Activated T-cell treated with anti-CD3 and anti-CD28 coated beads, Interleukin-2, amount 50 U/mL, for 48 hours (primary cell): ENCODE measurements at regions not wholly inside any gene's neighbourhood (a gene's known extent, or its start where the extent isn't known, plus 50 kb on each side); places are given as distances from the start of the nearest gene placed in this dataset.

Experiments used
- DNase-seq, 2 experiments: peaks; one replicate each; pipeline ENCODE4 v3.0.0-alpha.2; 2020

DNA sequence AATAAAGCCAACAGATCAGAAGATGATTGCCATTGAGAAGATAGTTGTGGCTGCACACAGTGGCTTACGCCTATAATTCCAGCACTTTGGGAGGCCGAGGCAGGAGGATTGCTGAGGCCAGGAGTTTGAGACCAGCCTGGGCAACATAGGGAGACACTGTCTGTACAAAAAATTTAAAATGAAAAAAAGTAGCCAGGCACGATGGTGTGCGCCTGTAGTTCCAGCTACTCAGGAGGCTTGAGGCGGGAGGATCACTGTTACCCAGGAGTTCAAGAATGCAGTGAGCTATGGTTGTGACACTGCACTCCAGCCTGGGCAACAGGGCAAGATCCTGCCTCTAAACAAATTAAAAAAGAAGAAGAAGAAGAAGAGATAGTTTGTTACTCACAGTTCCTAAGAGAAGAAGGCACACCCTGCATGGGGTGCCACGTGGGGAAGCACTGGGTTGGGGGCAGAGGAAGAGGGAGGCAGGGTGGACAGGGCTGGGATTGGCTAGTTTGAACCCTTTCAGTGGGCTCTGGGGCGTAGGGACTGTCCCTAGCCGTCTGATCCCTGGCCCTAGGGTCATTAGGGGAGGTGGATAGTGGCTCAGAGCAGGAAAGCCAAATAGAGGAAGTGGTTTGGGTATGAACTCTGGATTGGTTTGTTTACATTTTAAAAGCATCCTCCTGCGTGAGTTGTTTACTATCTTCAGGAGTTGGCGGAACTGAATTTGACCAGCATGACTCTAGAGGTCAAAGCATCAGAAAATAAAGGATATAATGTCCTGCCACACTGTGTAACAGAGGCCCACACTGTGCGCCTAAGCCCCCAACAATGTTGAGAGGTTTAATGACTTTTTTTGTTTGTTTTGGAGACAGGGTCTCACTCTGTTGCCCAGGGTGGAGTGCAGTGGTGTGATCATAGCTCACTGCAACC is 60.5 kb upstream of the MEDAG start:
- DNase-seq: no peak

DNA sequence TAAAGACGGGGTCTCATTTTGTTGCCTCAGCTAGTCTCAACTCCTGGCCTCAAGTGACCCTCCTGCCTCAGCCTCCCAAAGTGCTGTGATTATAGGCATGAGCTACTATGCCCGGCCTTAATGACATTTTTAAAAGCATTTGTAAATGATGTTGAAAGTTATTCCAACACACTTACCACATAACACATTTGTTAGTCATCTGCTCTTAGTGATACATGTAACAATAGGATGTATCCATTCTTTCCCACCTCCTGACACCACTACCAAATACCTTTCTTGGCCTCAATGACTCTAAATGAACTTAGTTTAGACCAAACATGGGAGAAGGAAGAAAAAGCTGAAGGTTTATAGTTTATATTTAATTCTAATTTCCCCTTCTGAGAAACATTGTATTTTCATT is 59.8 kb upstream of the MEDAG start:
- DNase-seq: no peak

DNA sequence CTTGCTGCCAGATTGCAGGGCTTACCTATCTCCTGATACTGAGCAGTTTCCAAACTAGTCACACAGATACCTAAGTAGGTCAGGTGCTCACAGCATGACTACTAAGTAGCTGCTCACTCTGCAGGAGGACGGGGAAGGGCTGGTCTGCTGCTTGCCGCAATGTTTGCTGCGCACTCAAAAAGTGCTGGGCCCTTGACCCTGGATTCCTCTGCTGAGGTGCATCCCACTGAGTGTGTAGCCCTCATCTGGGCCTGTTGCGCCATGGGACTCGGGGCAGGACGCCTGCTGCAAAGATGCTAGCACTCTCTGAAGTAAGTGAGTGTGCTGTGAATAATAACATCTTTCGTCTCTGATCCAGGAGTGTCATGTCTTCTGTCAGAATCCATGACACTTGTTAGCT is 59.2 kb upstream of the MEDAG start:
- DNase-seq: no peak

DNA sequence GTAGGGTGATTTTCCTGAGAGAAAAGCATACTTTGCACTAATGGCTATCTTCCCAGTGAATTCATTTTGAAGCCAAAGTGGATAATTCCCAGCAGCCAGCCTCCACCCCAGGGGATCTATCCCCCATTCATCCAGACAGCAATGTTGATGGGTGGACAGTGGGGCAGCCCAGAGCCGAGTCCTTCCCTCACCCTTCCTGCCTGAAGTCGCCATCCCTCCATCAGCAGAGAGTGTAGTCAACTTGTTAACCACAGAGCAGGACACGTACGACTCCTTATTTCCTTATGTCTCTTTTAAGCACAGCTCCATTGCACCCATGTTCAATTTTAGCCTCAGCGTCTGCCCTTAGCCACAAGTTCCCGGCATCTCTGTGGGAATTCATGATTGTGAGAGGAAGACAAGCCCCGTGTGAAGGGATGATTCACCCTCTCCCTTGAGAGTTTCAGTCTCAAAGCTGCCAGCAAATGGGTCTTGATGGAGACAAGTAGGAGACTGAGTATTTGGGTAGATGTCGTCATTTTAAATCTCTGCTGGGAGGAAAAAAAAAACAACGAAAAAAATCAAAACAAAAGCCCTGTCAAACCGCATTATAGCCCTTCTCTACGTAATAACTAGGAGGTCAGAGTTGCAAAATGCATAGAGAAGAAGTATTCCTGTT is 58.3 kb upstream of the MEDAG start:
- DNase-seq: peak; percentile 45

DNA sequence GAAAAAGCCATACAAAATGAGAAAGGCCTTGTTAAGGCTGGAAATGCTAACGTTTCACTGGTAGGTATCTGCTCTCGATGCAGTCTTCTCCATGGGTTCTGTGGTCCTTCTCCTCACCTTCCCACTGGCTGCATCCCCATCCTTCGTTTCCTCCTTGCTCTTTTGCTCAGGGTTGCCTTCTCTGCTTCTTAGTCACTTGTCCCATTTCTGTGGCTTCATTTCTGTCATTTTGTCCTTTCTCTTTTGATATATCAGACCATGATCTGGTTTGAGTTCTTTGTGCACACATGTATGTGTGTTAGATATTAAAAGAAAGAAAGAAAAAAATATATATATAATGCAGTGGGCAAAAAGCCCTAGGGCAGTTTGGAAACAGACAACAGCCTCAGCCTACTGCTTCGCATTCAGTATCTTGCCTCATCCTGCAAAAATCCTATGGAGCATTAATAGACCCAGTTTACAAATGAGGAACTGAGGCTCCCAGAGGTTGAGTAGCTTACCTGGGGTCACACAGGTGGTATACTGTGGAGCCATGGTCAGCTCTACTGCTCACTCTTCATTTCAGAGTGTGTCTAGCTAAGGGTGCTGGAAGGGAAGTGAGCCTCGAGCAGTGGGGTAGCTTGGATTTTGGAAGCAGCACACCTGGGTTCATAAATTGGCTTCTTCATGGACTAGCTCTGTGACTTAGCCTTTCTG is 57.6 kb upstream of the MEDAG start:
- no peak for DNase-seq

DNA sequence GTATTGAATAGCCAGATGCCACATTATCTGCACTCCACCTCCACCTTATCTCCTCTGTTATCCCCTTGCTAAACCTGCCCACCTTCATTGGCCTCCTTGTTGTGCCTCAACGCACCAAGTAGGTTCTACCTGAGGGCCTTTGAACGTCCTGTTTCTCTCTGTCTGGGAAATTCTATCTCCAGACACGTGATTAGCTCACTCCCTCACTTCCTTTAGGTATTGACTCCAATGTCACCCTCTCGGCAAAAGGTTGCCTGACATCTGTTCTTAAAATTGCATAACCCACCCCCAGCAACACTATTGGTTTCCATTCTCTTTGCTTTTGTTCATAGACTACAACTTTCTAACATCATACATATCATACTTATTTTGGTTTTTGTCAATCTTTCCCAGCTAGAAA is 56.5 kb upstream of the MEDAG start:
- no peak for DNase-seq

DNA sequence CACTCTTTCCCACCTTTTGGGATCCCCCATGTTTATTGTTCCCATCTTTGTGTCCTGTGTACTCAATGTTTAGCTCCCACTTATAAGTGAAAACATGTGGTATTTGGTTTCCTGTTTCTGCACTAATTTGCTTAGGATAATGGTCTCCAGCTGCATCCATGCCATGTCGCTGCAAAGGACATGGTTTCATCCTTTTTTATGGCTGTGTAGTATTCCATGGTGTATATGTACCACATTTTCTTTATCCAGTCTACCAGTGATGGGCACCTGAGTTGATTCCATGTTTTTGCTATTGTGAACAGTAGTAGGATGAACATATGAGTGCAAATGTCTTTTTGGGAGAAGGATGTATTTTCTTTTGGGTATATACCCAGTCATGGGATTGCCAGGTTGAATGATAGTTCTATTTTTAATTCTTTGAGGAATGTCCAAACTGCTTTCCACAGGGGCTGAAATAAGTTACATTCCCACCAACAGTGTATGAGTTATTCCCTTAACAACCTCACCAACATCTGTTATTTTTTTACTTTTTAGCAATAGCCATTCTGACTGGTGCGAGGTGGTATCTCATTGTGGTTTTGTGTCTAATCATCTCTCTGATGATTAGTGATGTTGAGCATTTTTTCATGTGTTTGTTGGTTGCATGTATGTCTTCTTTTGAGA is 55.7 kb upstream of the MEDAG start:
- DNase-seq: no peak

DNA sequence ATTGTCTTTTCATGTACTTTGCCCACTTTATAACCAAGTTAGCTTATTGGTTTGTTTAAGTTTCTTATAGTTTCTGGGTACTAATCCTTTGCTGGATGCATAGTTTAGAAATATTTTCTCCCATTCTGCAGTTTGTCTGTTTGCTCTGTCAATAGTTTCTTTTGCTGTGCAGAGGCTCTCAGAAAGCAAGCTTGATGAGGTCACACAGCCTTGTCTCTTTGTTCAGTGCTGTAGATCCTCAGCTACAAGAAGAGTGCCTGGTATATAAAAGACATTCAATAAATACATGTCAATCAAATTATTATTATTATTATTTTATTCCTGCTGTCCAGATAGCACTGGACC is 55.2 kb upstream of the MEDAG start:
- no peak for DNase-seq

DNA sequence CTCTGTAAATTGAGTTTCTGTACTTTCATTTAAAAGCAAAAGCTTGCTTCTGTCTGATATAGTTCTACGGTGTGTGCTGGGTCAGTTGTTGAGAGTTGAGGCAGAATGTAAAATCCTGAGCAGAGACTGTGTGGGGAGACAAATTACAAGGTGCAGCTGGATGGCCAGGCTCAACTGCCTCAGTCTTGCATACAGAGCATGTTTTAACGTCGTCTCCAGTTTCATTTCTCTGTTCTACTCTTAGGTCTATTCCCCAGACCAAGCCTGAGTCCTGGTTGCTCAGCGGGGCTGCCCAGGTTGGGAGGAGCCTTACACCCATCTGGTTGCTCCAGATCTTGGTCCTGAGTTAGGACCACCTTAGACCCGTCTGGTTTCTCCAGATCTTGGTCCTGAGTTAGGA is 54.4 kb upstream of the MEDAG start:
- no peak for DNase-seq

DNA sequence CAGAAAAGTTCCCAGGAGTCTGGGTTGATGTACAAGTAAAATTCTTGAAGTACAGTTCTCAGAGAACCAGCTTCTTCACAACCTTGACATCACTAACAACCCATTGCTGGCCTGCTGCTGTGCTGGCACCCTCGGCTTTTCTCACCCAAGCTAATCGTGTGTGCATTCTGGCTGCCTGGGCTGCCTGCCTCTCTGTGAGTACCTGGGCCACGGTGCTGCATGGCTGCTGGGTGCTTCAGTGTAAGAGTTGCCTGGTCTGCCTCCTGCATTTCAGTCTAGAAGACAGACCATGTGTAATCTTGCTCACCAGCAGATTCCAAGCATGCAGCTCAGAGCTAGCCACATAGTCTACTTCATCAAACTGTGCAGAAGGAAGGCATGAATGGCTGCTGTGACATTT is 50.5 kb upstream of the MEDAG start:
- DNase-seq: no peak

DNA sequence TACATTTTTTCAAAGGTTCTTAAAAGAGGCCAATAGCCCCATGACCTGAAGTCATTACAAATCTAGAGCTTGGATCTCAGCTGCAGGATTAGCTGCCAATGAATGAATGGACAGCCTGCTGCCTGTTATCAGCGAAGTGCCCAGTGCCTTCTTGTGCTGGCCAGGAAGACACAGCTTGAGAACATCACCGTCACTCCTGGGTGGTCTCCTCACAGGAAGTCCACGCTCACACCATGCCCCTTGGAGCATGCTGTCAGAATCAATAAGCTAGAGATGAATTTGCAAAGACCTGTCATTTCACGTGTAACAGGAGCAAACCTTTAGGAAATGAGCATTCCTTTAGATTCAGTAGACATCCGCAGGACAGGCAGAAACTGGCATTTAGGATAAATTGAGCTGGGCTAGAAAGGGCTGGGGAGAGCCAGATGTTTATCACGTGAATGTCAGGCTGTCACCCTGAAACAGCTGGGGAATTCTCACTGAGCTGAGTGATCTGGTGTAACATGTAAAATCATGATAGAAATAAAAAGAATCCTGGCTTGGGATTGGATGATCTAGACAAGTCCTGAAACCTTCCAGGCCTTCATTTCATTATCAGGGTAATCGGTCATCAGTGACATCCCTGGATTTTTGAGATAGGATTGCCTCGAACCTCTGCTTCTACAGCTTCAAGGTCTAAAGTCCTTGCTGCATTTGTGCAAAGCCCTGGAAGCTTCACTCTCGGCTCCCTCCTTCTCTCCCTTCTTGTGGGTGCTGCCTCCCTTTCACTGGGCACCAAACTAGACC is 49.9 kb upstream of the MEDAG start:
- no peak for DNase-seq
